Epidermal melanocyte (primary cell): ENCODE measurements at regions not wholly inside any gene's neighbourhood (a gene's known extent, or its start where the extent isn't known, plus 50 kb on each side); places are given as distances from the start of the nearest gene placed in this dataset.
A peak's percentile ranks its signal among the peaks of the same experiment; 100 is the strongest.
"Not testable (repeated sequence)": the region's sequence is repeated elsewhere in the genome, so short reads cannot be mapped to it uniquely, and the experiment has no call there.

ENCODE experiments used
- DNase-seq: peaks from one replicate; pipeline ENCODE4 v3.0.0; 2011; ENCODE audit warnings: low spot score; ENCODE audit not compliant: insufficient read length

DNA sequence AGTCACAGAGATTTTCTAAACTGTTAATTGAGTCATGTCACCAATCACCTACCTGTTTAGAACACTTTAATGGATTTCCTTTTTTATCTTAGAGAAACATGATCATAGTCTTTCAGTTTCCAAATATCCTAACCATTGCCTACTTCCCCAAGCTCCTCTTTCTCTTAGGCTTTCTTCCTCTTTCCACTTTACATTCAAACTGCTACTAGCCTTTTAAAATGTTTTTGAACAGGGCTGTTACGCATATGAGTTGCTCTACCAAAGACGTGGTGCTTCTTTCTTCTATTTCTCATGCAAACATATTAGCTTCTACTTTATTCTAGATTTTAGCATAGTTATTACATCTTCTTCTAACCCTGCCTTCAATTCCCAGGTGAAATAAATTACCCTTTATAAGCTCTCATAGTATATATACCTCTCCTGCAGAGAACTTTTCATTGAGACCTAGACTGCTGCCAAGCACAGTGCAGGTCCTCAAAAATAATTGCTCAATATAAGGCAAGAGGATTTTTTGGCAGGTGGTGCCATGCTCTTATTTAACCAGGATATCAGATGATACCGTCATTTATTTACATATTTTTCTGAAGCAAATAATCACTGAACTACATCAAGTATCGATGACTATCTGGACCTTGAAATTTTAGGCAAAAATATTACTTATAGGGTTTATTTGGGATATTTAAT, 937.1 kb downstream of the TSN start:
- no peak for DNase-seq

- no peak for DNase-seq
These were observed 942.0 kb downstream of the TSN start for GRCh38 chr2:122697415-122697814.

- no peak for DNase-seq
These were observed 948.2 kb downstream of the TSN start for GRCh38 chr2:122703676-122704075.

DNA sequence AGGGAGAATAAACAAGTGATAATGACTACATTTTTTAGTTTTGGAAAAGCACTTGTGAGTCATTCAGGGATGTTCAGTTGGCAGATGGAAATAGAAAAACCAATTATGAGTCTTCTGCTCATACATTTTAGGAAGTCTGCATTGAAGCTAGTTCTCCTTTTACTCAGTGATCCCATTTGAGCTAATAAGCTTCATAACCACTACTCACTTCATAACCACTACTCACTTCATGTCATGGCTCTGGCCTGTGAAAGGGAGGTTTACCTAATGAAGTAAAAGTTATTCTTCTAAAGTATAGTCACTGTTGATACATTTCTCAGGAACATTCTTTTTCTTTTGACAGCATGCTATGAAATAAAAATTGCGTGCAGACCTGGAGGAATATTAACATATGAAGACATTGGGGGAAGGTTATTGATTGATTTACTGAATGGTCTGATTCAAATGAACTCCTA, 948.7 kb downstream of the TSN start:
- DNase-seq: no peak

- DNase-seq: no peak
These were observed 950.3 kb downstream of the TSN start for GRCh38 chr2:122705746-122706145.

GRCh38 chr2:122706757-122707223, 951.3 kb downstream of the TSN start:
- no peak for DNase-seq

DNA sequence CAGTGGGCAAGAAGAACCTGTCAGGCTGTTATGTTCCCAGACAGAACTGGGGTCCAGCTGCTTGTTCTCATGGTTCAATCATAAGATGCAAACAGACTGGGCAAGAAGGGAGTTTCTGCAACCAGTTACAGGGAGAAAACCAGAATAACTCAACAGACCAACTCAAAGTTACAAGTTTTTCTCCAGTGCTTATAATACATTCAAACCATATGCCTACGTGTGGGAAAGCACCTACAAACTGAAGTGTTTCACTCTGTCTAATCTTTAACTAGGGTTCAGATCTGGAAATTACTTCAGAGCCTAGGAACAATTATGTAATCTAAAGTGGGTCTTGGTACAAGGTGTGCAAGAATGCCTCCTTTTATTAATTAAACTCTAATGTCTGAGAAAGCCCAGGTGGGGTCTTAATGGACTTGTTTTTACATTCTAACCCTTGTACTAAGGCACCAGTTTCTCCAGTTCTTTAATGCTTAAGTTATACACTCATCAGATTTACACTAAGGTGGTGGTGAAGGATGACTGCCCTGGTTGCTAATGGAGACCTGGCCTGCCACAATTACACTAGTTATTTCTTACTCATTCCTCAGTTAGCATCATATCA, 951.9 kb downstream of the TSN start:
- DNase-seq: no peak

DNA sequence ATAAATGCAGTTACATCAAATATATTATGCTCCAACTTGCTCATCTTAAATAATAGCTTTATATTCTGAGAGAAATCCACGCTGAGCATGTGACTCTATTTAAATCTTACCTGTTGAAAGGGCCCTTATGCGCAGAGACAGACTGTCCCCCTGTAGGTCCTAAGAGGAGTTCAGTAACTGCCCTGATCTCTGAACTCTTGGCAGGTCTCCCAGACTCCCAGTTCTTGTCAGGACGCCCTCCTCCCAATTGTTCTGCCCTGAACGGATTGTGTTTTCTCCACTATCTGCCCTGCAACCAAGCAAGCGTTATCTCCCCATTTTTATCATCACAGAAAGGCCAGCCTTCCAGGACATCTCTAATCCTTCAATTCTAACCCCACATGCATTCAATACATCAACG, 954.6 kb downstream of the TSN start:
- DNase-seq: no peak

- DNase-seq: no peak
These were observed 958.3 kb downstream of the TSN start for GRCh38 chr2:122713800-122714199.

GRCh38 chr2:122720822-122721221, 965.4 kb downstream of the TSN start:
- DNase-seq: not testable (repeated sequence)

DNA sequence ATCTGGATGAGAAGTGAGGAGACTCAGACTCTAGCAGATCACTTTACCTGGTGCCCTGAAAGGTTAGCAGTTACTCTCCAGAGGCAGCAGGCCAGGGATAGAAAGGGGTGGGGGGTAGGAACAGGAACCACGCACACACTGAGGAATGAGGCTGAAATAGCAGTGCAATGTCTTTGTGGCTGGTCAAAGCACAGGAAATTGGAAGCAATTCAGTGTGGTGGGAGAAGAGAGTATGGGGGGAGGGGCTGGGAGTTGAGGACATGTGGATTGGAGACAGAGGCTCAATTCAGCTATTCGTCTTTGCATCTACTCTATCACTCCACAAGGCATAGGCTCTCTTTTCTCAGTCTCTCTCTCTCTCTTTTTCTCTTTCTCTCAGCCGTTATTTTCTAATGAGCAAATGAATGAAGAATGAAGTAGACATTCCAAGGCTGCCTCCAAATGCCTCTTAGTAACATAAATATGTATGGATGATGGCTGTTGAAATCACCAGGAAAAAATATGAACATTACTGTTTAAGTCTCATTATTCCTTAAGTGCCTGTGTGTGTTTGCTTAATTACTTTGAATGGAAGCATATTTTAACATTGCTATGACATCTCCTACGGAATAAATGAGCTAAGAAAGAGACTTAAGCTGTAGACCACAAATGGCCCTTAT, 979.4 kb downstream of the TSN start:
- DNase-seq: no peak

DNA sequence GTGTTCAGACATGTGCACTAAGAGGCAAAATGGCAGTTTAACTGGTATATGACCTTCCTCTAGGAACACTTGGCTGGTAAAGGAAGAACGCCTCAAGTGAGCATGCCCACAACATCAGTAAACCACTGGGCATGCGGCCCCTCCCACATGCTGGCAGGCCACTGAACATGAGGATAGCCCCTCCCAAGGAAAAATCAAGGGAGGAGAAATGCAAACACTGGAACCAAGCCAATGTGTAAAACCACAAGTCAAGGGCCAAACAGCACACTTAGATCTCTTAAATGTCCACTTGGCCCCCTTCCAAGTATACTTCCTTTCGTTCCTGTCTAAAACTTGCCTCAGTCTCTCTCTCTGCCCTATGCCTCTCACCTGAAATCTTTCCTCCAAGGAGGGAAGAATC, 980.8 kb downstream of the TSN start:
- DNase-seq: no peak

GRCh38 chr2:122737429-122738077, 982.1 kb downstream of the TSN start:
- no peak for DNase-seq

DNA sequence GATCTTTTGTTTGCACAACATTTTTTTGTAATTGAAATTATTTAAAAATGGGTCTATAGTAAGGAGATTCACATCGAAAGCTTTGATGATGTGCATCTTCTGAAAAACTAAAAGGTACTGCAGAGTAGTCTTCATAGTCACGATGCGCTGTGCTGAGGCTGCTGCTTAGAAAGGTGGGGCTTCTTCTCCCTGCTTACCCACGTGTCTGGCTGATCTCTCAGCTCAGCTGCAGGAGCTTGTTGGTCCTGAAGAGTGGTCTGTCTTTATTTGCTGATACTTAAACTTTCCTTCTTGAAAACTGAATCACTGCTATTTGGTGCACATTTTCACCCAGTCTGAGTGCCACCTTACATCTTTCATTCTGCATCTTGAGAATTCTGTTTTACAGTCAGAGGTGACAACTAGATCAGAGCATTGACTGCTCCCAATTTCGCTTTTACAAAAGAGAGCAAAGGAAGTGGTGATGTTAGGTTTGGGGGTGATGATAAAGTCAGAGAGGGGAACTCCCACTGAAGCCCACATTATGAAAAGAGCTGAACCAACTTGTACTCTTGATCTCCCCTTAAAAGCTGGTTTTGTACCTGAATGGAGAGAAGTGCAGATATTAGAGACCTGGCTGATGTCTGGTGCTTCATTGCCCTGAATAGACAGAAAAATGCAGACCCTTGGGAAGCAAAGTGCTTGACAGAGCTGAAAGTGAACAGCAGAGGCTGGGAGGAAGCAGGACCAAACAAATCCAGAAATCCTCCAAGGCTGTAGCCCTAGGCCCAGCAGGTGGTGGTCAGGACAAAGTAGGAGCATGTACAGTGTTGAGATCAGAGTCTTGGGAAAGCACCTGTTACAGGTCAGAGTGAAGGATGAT, 984.5 kb downstream of the TSN start:
- DNase-seq: no peak

GRCh38 chr2:122740594-122740948, 985.1 kb downstream of the TSN start:
- DNase-seq: no peak

GRCh38 chr2:122741403-122741802, 986.0 kb downstream of the TSN start:
- no peak for DNase-seq

DNA sequence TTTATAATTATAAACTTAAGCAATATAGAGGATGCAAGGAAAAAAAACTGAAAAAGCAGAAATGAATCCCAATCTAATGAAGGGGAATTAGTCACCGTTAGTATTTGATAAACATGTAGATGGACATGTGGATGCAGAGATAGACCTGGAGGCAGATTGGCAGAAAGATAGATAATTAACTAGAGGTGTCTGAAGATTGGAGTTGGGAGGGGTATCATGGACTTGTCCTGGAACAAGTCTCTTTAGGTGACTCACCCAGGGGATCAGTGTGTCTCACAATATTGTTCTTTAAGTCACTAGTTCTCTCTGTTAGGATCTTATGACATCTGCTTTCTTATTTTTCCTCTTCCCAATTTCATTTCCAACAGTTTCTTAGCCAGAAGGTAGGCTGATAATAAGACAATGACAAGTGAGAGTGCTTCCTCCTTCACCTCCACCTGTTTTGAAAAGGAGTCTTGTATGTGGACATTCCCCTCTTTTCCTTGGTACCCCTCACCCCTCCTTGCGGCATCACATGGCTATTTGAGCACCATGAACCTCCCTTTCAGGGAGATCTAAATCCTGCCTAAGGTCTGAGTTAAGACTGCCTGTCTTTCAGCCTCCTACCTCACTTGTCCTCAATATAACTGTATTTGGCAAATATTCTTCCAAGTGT, 987.7 kb downstream of the TSN start:
- DNase-seq: no peak

GRCh38 chr2:122745603-122746002, 990.2 kb downstream of the TSN start:
- no peak for DNase-seq

GRCh38 chr2:122747670-122748069, 992.2 kb downstream of the TSN start:
- no peak for DNase-seq

GRCh38 chr2:122748552-122749011, 993.1 kb downstream of the TSN start:
- peak; percentile 33 for DNase-seq

GRCh38 chr2:122749405-122749804, 994.0 kb downstream of the TSN start:
- no peak for DNase-seq
